HG02840 (cell line): ENCODE measurements at regions not wholly inside any gene's neighbourhood (a gene's known extent, or its start where the extent isn't known, plus 50 kb on each side); places are given as distances from the start of the nearest gene placed in this dataset.

Source experiments
- ATAC-seq: cut with Tn5 transposase; IDR thresholded peaks from one replicate; pipeline ENCODE4 v1.9.1; 2021; ENCODE audit warnings: mild to moderate bottlenecking, moderate library complexity, moderate number of reproducible peaks; ENCODE audit not compliant: unreplicated experiment, low FRiP score

DNA sequence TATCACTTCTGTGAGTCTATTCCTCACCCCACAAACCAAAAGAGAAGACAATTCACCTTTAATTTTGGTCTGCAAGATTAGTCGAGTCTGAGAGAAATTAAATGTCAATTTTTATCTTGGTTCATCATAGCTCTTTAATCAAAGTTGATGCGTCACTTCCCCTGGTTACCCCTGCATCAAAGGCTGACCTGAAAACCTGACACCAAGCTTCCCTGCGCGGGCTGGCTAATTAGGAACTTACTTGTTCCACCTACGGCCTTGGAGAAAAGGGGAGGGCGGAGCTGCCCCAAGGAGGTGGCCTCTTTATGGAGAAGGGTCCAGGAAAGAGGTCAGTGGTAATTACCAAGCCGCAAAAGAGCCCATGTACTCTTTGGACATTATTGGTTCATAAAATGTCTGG lies 218.4 kb downstream of the ARRDC4 start:
- ATAC-seq: no peak

DNA sequence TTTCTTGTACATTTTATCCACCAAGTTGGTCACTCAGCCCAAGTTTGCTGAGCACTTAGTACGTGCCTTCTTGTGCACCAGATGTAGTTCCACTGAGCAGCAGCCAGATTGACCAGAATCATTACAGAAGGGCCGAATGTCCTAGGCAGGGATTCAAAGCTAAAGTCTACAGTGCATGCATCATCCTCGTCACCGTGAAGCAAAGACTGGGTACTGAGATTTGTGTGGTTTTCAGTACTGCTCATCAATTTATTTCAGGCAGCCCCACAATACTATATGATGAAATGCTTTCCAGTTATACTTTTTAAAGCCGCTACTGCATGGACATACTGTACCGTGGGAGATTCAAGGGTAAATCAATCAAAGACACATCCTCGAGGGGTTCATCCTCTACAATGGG lies 227.0 kb downstream of the ARRDC4 start:
- no peak for ATAC-seq

DNA sequence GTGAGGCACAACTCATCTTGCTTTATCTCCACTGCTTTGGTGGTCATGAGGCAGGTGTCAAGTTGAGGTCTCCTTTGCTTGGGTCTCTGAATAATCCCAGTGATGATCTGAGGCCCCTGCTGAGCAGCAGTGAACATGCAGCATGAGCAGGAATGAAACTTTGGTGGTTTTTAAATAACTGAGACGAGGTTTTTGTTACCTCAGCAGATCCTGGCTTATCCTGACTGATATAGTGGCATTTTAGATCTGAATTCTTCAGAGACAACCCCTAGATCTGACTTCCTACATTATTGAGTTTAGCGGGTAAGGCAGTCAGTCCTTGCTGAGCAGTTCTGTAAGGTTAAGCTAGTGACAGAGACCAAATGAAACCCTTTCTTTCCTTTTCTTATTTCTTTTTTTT lies 230.4 kb downstream of the ARRDC4 start:
- no peak for ATAC-seq

DNA sequence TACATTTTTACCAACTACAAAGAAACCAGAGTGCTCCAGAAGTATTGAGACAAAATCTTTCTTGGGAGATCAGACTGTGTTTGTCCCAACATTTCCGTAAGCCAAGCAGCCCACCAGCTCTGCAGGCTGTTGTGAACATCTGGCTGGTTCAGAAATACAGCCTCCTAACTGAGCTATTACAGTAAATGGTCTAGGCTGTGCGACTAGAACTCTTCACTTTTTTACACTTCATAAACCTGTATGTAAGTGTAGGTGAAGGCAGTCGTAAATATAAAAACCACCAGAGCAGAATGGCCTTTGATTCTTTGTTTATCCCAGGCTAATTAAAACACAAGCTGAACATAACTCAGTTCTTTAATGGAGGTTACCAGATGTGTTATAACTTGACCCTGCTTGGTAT lies 235.3 kb downstream of the ARRDC4 start:
- ATAC-seq: no peak

GRCh38 chr15:98196371-98196770 lies 235.9 kb downstream of the ARRDC4 start:
- ATAC-seq: no peak

- ATAC-seq: no peak
These were observed 241.8 kb downstream of the ARRDC4 start for GRCh38 chr15:98202256-98202655.

- ATAC-seq: no peak
These were observed 243.6 kb downstream of the ARRDC4 start for GRCh38 chr15:98203872-98204660.

- ATAC-seq: no peak
These were observed 247.4 kb downstream of the ARRDC4 start for GRCh38 chr15:98207928-98208327.

DNA sequence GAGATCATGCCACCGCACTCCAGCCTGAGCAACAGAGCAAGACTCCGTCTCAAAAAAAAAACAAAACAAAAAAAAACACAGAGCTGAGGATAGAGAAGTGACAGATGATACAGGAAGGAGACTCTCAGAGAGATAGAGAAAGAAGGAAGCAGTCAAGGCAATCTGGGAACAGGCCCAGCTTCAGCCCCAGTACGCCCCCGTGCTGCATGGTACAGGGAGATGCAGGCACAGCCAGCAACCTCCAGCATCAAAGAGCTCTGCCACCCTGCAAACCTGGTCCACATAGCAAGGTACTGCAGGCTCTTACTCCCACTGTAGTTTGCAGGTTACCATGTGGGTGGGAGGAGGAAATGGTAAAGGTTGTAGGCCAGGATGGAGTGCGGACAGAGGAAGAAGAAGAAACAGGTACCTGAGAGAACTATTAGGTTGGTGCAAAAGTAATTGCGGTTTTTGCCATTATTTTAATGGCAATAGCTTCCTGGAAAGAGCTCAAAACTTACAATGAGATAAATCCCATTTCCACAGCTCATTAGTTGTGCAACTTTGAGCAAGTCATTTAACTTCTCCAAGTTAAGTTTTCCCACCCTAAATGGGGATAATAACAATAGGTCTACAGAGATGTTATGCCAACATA lies 253.0 kb downstream of the ARRDC4 start:
- ATAC-seq: no peak

DNA sequence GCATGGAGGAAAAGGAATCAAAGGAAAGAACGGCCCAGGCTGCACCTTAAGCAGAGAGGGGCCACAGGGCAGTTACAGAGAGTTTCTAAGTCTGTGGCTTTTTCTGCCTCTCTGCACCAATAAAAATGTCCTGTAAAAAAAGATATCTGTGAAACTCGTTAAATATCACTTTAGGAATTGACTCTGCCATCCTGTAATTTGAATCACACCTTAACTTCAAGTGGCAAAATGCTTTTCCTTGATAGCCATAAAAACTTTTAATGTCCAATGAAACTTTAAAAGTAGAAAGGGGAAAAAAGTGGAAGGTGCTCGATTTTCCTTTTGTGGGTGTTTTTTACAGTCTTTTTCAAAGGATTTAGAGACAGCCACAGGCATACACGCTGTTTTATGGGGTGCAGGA lies 255.7 kb downstream of the ARRDC4 start:
- ATAC-seq: no peak

DNA sequence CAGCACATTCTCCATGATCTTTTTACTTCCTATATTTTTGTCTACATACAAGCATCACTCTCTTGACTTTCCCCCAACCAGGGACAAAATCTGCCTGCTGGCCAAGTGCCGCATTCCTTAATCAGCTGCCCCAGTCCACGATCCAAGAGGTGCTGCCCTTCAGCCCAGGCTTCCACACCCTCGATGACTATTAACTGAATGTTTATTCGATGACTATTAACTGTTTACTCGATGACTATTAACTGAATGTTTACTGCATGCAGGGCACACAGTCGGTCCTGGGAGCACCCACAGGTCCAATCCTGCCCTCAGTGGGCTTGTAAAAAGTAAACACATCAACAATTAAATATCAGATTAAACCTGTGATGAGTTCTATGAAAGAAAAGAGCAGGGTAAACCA lies 256.9 kb downstream of the ARRDC4 start:
- no peak for ATAC-seq

- no peak for ATAC-seq
These were observed 260.6 kb downstream of the ARRDC4 start for GRCh38 chr15:98221144-98221543.

DNA sequence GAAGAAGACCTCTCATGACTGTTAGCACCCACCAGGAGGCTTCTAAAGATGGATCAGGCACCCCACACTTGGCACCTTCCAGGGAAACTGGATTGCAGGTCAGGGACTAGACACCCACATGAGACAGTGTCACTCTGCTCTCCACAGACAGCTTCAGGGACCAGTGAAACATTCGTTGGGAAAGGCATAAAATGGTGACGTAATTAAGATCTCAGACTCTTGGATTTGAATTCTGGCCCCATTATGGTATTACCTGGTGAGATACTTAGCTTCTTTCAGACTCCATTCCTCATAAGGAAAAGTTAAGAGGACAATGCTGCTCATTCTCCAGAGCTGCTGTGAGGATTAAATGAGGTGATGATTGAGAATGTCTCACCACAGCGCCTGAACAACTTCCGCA lies 261.1 kb downstream of the ARRDC4 start:
- ATAC-seq: no peak

- ATAC-seq: no peak
These were observed 265.6 kb downstream of the ARRDC4 start for GRCh38 chr15:98226149-98226548.

GRCh38 chr15:98226578-98226977 lies 266.1 kb downstream of the ARRDC4 start:
- no peak for ATAC-seq

- no peak for ATAC-seq
These were observed 268.3 kb downstream of the ARRDC4 start for GRCh38 chr15:98228846-98229245.

DNA sequence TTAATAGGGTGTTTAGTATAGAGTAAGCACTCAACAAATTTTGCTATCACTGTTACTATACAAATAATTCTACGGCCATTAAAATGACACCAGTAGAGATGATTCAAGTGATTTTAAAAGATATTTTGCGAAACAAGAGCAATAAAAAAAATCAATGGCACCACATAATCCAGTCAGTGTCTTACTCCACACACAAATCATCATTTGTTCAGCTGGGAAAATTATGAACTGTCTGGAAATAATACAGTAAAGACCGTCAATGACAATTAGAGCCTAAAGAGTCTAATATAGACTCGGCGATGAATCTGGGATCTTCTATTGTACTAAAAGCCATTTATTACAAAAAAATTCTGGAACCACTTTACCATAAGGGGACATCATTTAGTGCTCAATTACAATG lies 270.5 kb downstream of the ARRDC4 start:
- no peak for ATAC-seq

- ATAC-seq: no peak
These were observed 271.4 kb downstream of the ARRDC4 start for GRCh38 chr15:98231696-98232440.

DNA sequence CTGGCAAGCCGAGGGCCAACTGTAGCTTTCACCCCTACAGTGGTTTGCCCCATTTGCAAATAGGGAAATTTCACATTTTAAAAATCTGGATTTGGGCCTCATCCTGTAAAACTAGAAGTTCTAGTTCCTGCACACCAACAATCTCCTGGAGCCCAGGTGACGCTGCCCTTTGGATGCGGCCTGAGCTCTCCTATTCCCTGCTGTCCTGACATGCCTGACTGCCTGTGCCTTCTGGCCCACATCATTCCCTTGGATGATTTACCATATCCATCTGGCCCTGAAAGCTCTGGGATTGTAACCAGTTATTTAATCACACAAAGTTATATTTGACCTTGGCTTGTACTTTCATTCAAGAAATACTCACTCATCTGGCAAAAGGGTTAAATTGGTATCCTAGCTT lies 272.3 kb downstream of the ARRDC4 start:
- no peak for ATAC-seq

DNA sequence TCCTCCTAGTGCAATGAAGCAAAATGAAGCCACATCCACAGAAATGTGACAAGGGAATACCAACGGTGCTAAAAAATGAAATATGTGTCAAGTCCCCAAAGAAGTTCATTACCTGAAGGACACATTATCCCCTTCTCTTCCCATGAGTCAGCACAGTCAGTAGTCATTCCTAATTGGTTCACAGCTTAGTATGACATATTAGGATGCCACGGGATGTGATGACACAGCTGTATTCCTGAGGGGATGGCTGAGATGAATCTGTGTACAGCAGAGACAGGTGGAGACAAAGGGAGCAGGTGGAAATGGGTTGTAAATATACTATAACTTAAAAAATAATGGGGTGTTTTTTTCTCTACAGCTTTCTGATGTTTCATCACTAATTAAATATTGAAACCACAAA lies 273.4 kb downstream of the ARRDC4 start:
- ATAC-seq: no peak

- no peak for ATAC-seq
These were observed 279.8 kb downstream of the ARRDC4 start for GRCh38 chr15:98240303-98240702.
